ENCODE measurements at regions not wholly inside any gene's neighbourhood (a gene's known extent, or its start where the extent isn't known, plus 50 kb on each side); places are given as distances from the start of the nearest gene placed in this dataset.

DNA sequence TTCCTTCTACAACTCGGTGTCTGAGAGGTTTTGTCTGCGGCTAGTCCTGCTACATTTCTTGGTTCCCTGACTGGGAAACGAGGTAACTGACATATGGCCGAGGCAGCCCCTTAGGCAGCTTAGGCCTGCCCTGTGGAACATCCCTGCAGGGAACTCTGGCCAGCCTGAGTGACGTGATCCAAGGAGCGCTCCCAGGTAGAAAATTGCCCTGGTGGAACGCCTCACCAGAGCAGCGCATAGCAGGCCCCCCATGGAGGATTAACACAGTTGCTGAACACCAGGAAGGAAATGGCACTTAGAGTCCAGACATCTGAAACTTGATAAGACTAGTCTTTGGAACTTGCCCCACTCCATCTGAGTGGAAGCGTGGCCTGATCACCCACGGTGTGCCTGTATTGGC lies 837.4 kb upstream of the NDST4 start:
- TF ChIP-seq POLR2A (IDR thresholded peaks at IDR 0.05): no peak
- TF ChIP-seq, protein P1, sequence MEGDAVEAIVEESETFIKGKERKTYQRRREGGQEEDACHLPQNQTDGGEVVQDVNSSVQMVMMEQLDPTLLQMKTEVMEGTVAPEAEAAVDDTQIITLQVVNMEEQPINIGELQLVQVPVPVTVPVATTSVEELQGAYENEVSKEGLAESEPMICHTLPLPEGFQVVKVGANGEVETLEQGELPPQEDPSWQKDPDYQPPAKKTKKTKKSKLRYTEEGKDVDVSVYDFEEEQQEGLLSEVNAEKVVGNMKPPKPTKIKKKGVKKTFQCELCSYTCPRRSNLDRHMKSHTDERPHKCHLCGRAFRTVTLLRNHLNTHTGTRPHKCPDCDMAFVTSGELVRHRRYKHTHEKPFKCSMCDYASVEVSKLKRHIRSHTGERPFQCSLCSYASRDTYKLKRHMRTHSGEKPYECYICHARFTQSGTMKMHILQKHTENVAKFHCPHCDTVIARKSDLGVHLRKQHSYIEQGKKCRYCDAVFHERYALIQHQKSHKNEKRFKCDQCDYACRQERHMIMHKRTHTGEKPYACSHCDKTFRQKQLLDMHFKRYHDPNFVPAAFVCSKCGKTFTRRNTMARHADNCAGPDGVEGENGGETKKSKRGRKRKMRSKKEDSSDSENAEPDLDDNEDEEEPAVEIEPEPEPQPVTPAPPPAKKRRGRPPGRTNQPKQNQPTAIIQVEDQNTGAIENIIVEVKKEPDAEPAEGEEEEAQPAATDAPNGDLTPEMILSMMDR (IDR thresholded peaks at IDR 0.05): no peak
